RWPE2 (cell line): ENCODE measurements at regions not wholly inside any gene's neighbourhood (a gene's known extent, or its start where the extent isn't known, plus 50 kb on each side); places are given as distances from the start of the nearest gene placed in this dataset.

Experiments
- ATAC-seq: fragments of 200-7000 bp; cut with Tn5 transposase; 3 replicates; pipeline ENCODE4 v1.9.1; 2021; ENCODE audit warnings: low read depth
- DNase-seq: peaks from one replicate; pipeline ENCODE4 v3.0.0-alpha.2; 2020; ENCODE audit warnings: low spot score
- H3K27ac ChIP-seq: fragments of 450-650 bp; 2 replicates; pipeline ENCODE4 v1.5.1; 2017; ENCODE audit warnings: mild to moderate bottlenecking; ENCODE audit not compliant: poor library complexity, severe bottlenecking
- H3K27me3 ChIP-seq: fragments of 250-450 bp; sonication (Bioruptor Pico); 2 replicates; pipeline ENCODE4 v1.5.1; 2021; ENCODE audit warnings: mild to moderate bottlenecking, moderate library complexity; ENCODE audit not compliant: insufficient read depth, poor library complexity, severe bottlenecking
- H3K36me3 ChIP-seq: fragments of 250-450 bp; sonication (Bioruptor Pico); 2 replicates; pipeline ENCODE4 v1.5.1; 2020; ENCODE audit warnings: low read depth, mild to moderate bottlenecking, moderate library complexity
- H3K4me1 ChIP-seq: fragments of 250-450 bp; sonication (Bioruptor Pico); 2 replicates; pipeline ENCODE4 v1.5.1; 2021; ENCODE audit warnings: mild to moderate bottlenecking, moderate library complexity; ENCODE audit not compliant: insufficient read depth, poor library complexity, severe bottlenecking
- H3K4me3 ChIP-seq: fragments of 250-450 bp; sonication (Bioruptor Pico); 2 replicates; pipeline ENCODE4 v1.5.1; 2021; ENCODE audit warnings: mild to moderate bottlenecking, moderate library complexity; ENCODE audit not compliant: severe bottlenecking
- H3K9me3 ChIP-seq: fragments of 250-450 bp; sonication (Bioruptor Pico); 2 replicates; pipeline ENCODE4 v1.5.1; 2021; ENCODE audit warnings: mild to moderate bottlenecking, moderate library complexity; ENCODE audit not compliant: severe bottlenecking
- TF ChIP-seq, protein P1 (sequence below): fragments of 450-650 bp; IDR thresholded peaks from one replicate; pipeline ENCODE4 v1.5.1; 2017; ENCODE audit warnings: mild to moderate bottlenecking, moderate library complexity; ENCODE audit not compliant: poor library complexity, severe bottlenecking

DNA sequence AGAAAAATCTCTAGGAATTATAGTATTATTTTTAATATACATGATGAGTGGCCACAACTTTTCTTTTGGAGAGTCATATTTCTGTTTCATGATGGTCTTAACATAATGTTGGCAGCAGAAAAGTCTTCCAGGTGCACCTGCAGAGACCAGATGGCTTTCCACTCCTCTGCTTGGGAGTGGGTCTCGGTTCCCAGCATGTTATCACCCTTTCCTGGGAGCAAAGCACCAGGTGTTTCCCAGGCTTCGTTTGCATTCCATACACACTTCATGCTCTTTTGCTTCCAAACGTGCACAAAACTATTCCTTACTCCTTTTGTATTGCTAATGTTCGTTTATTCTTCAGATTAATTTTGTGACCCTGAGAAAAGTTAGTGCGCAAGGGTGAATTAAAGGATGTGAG is 305.2 kb downstream of the CDH2 start:
- Histone ChIP-seq H3K4me3 (no peak overlapping the region), H3K9me3 (no peaks in the 10 kb centered on the region), H3K36me3 (no peaks in the 10 kb centered on the region), H3K27ac (no peak overlapping the region), H3K27me3 (no peaks in the 10 kb centered on the region), H3K4me1 (no peaks in the 10 kb centered on the region)
- TF ChIP-seq, protein P1, sequence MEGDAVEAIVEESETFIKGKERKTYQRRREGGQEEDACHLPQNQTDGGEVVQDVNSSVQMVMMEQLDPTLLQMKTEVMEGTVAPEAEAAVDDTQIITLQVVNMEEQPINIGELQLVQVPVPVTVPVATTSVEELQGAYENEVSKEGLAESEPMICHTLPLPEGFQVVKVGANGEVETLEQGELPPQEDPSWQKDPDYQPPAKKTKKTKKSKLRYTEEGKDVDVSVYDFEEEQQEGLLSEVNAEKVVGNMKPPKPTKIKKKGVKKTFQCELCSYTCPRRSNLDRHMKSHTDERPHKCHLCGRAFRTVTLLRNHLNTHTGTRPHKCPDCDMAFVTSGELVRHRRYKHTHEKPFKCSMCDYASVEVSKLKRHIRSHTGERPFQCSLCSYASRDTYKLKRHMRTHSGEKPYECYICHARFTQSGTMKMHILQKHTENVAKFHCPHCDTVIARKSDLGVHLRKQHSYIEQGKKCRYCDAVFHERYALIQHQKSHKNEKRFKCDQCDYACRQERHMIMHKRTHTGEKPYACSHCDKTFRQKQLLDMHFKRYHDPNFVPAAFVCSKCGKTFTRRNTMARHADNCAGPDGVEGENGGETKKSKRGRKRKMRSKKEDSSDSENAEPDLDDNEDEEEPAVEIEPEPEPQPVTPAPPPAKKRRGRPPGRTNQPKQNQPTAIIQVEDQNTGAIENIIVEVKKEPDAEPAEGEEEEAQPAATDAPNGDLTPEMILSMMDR = no peak
- DNase-seq = no peak
- ATAC-seq = no peak

DNA sequence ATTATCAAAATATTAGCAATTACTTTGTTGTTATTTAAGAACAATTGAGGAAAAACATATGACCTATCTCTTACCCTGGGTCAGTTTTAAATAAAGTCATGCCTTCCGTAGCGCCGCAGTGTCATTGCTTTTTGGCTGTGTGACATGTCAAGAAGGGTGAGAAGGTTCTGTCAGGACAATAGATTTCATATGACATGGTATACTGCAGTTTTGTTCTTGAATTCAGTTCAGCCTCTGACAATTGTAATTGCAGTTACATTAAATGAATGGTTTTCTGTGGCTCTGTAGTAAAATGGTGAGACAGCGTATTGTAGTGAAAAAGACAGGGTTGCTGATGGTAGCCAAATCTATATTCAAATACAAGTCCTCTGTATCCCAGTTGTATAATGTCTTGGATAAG is 307.2 kb downstream of the CDH2 start:
- no peak for DNase-seq
- Histone ChIP-seq H3K4me3 (no peak overlapping the region), H3K9me3 (no peaks in the 10 kb centered on the region), H3K27ac (no peak overlapping the region), H3K4me1 (no peaks in the 10 kb centered on the region), H3K36me3 (no peaks in the 10 kb centered on the region), H3K27me3 (no peaks in the 10 kb centered on the region)
- TF ChIP-seq, protein P1 = no peak
- no peak for ATAC-seq

DNA sequence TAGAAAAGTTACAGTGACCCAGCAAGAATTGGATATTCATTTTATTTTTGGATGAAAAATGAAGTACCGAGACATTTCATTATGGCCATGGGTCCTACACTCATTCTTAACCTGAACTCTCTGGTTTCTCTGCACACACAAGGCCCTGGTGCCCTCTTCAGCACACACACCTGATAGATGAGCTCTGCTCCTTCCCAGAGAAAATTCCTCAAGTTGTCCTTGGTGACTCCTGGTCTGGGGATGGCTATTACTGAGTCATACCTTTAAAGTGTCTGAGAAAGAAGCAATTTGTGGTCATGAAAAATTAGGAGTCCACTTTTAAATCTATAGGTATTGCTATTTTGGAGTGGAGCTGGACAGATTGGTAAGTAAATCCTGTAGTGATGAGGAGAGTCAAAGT is 311.5 kb downstream of the CDH2 start:
- H3K4me1 ChIP-seq = no peaks in the 10 kb centered on the region
- no peaks in the 10 kb centered on the region for H3K9me3 ChIP-seq
- ATAC-seq (no peak), DNase-seq (no peak)
- no peak overlapping the region for H3K27ac ChIP-seq
- H3K4me3 ChIP-seq = no peak overlapping the region
- TF ChIP-seq, protein P1 = no peak
- no peaks in the 10 kb centered on the region for H3K27me3 ChIP-seq
- no peaks in the 10 kb centered on the region for H3K36me3 ChIP-seq

DNA sequence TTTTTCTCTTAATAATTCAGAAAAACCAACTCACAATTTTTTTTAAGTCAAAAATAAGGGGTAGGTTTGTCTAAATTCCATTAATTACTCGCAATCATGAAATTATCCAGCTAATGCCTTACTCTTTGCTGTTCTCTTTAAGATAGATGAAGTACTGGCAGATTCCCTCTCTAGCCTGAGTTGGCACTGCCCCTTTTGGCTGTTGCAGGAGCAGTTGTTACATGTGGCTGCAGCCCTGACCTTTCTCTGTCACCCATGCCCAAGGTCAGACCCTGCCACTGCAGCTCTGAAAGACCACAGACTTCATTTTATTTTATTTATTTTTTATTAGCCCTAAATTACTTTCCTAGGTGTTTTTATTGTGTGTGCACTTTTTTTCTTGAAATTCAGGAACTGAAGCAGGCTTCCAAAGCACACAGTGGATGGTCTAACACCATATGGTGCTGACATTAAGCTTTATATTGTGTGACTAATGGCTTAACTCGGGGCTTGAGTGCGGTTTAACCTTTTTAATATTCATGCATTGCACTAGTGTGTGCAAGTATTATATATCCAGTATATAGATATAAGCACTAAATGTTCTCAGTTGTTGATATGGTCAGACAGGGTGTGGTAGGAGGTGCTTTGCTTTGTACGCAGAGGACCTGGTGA is 313.0 kb downstream of the CDH2 start:
- Histone ChIP-seq H3K4me3 (no peak overlapping the region), H3K36me3 (no peaks in the 10 kb centered on the region), H3K27me3 (no peaks in the 10 kb centered on the region), H3K27ac (no peak overlapping the region), H3K9me3 (no peaks in the 10 kb centered on the region), H3K4me1 (peaks cover 5% of the 10 kb centered on the region)
- ATAC-seq = no peak
- DNase-seq = no peak
- TF ChIP-seq, protein P1 = no peak

DNA sequence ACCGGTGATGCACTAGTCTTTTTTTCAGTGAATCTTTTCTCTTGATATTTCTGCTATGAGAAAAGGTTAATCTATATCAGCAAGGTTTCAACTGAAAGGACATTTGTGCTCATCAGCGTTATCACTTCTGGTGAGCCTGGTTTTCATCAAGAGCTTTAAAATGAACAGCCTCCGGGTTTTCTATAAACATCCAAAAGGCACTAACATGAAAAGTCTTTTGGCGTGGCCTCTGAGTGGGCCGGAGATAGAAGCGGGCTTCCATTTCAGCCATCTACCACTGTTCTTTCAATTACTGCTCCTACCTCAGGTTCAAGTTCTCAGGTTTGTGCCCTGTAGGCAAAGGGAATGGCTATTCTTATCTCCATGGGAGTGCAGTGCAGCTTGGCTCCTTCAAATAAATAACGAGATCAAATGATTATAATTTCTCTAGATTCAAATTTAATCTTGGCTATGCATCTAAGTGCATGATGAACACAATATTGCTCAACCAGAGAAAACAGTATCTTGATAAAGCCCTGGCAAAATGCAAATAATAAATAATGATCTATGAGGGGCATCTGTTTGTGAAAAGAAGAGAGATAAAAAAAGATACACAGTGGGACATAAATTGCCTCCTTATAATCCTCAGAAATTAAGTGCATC is 314.8 kb downstream of the CDH2 start:
- DNase-seq = no peak
- Histone ChIP-seq H3K36me3 (no peaks in the 10 kb centered on the region), H3K4me3 (no peak overlapping the region), H3K4me1 (peaks cover 5% of the 10 kb centered on the region), H3K27ac (no peak overlapping the region), H3K9me3 (no peaks in the 10 kb centered on the region), H3K27me3 (no peaks in the 10 kb centered on the region)
- no peak for ATAC-seq
- TF ChIP-seq, protein P1 = no peak
